ENCODE measurements at regions not wholly inside any gene's neighbourhood (a gene's known extent, or its start where the extent isn't known, plus 50 kb on each side); places are given as distances from the start of the nearest gene placed in this dataset.

DNA sequence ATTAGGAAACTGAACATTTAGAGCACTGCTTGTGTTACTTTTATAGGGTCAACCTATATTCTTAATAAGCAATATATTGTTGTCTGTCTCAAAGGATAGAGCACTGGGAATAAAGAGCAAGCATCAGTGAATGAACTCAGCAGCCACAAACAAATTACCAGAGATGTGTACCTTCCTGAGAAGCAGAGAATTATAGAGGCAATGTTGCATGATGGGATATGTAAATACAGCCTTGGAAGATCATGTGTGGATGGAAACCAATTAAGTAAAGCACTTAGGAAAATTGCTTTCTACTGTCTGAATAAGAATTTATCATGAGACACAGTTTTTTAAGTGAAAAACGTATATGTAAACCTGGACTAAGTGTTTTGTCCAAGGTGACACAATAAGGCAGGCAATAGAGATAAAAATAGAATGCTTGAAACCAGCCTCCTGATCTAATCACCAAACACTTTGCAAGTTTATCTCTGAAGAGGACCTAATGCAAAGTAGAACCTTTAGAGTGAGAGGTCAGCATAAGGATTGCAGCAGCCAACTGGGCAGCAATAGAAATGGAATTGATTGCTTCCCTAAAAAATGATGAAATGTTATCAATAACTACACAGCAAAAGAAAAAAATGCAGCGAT is 848.0 kb downstream of the TUSC7 start:
- H3K4me1 ChIP-seq (ENCODE audit: control insufficient read depth in 1 of 2, insufficient read depth in 2 of 2, low read depth in 1 of 2, low read length in 1 of 2) = no peaks in the 10 kb centered on the region; a peak in 1 of 4 replicates
- no peaks in the 10 kb centered on the region for H3K36me3 ChIP-seq (replicated peaks in 1 of 2; ENCODE audit: control insufficient read depth in 1 of 2, insufficient read depth in 2 of 2, low read length in 1 of 2)
- H3K79me2 ChIP-seq (ENCODE audit: insufficient read depth) = no peaks in the 10 kb centered on the region
- H3K4me2 ChIP-seq = no peak overlapping the region
- 71% methylated on average over 2 of the region's 2 CpGs for WGBS (ENCODE audit: low lambda C conversion rate)
- CTCF ChIA-PET = interaction anchor here (1.7 kb wide), 1 partner anchor 539 kb away, joined by 3 read pairs; no protein-coding TSS in a partner anchor
- no peak overlapping the region; a peak in 1 of 4 replicates for H3K27ac ChIP-seq (ENCODE audit: low read depth in 2 of 2, low read length in 1 of 2)
- no peaks in the 10 kb centered on the region for H3K9me3 ChIP-seq
- no peaks in the 10 kb centered on the region for H3F3A ChIP-seq (replicated peaks; ENCODE audit: insufficient read depth)
- no peak for DNase-seq
- no peaks in the 10 kb centered on the region for H3K9me2 ChIP-seq
- no peak overlapping the region for H2AFZ ChIP-seq (ENCODE audit: low read depth)
- no peak overlapping the region for H3K9ac ChIP-seq
- TF ChIP-seq RXRA (IDR thresholded peaks at IDR 0.05; ENCODE audit: borderline replicate concordance, low read depth) (no peak), YY1 (IDR thresholded peaks at IDR 0.05; ENCODE audit: low read depth) (no peak), GABPA (IDR thresholded peaks at IDR 0.05; ENCODE audit: low read depth) (no peak), TCF12 (IDR thresholded peaks at IDR 0.05) (no peak), RFX5 (IDR thresholded peaks at IDR 0.05; ENCODE audit: low read length) (no peak), FOXJ3 (CRISPR knock-in tag; IDR thresholded peaks at IDR 0.05) (no peak), FOXM1 (IDR thresholded peaks at IDR 0.05; ENCODE audit: low read depth) (no peak), GATA2 (CRISPR knock-in tag; IDR thresholded peaks at IDR 0.05) (no peak), JUND (IDR thresholded peaks at IDR 0.05) (no peak), ELF1 (IDR thresholded peaks at IDR 0.05) (no peak), RCOR1 (IDR thresholded peaks at IDR 0.05; ENCODE audit: low read length) (no peak), EP300 (IDR thresholded peaks at IDR 0.05; ENCODE audit: borderline replicate concordance in 1 of 2, low read depth in 1 of 2, low read length in 1 of 2) (no peak)
- no peak overlapping the region for H3K4me3 ChIP-seq (ENCODE audit: low read depth in 2 of 2, low read length in 1 of 2)
- POLR2A ChIA-PET = no interaction called here
- no peaks in the 10 kb centered on the region for H3K27me3 ChIP-seq (ENCODE audit: insufficient read depth)
- no peaks in the 10 kb centered on the region for H4K20me1 ChIP-seq (ENCODE audit: insufficient read depth)

DNA sequence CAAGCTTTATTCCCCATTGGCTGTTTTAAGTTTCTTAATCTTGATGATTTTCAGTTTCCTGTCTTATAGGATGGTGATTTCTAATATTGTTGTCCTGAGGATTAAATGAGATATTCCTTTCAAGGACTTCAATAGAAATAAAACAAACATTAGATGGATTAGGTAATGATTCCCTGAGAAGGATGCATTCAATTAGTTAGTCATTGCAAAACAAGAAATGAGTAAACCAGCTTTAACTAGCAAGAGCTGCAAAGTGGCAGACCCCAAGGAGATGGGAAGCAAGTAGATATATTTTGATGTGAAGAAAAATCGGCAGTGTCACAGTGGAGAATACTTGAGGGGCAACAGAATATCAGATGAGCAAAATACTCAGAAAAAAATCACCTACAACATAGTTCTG is 849.1 kb downstream of the TUSC7 start:
- no peaks in the 10 kb centered on the region for H3K9me2 ChIP-seq
- POLR2A ChIA-PET = no interaction called here
- CTCF ChIA-PET = interaction anchor here (1.7 kb wide), 1 partner anchor 540 kb away, joined by 3 read pairs; no protein-coding TSS in a partner anchor
- no peak overlapping the region for H3K9ac ChIP-seq
- no peak overlapping the region for H3K4me2 ChIP-seq
- TF ChIP-seq TEAD4 (IDR thresholded peaks at IDR 0.05; ENCODE audit: borderline replicate concordance, insufficient read depth) (no peak), RAD21 (IDR thresholded peaks at IDR 0.05; ENCODE audit: low read length) (no peak), FOSL2 (IDR thresholded peaks at IDR 0.05; ENCODE audit: borderline replicate concordance, low read depth) (no peak), TCF12 (IDR thresholded peaks at IDR 0.05) (no peak), EZH2phosphoT487 (IDR thresholded peaks at IDR 0.05; ENCODE audit: borderline replicate concordance, low read depth) (no peak)
- TF ChIP-seq, protein P1, sequence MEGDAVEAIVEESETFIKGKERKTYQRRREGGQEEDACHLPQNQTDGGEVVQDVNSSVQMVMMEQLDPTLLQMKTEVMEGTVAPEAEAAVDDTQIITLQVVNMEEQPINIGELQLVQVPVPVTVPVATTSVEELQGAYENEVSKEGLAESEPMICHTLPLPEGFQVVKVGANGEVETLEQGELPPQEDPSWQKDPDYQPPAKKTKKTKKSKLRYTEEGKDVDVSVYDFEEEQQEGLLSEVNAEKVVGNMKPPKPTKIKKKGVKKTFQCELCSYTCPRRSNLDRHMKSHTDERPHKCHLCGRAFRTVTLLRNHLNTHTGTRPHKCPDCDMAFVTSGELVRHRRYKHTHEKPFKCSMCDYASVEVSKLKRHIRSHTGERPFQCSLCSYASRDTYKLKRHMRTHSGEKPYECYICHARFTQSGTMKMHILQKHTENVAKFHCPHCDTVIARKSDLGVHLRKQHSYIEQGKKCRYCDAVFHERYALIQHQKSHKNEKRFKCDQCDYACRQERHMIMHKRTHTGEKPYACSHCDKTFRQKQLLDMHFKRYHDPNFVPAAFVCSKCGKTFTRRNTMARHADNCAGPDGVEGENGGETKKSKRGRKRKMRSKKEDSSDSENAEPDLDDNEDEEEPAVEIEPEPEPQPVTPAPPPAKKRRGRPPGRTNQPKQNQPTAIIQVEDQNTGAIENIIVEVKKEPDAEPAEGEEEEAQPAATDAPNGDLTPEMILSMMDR (IDR thresholded peaks at IDR 0.05) = no peak
- TF ChIP-seq, protein P2, sequence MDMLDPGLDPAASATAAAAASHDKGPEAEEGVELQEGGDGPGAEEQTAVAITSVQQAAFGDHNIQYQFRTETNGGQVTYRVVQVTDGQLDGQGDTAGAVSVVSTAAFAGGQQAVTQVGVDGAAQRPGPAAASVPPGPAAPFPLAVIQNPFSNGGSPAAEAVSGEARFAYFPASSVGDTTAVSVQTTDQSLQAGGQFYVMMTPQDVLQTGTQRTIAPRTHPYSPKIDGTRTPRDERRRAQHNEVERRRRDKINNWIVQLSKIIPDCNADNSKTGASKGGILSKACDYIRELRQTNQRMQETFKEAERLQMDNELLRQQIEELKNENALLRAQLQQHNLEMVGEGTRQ (IDR thresholded peaks at IDR 0.05; ENCODE audit: borderline replicate concordance, low read depth, low read length) = no peak
- no peaks in the 10 kb centered on the region for H4K20me1 ChIP-seq (ENCODE audit: insufficient read depth)
- no peaks in the 10 kb centered on the region for H3F3A ChIP-seq (replicated peaks; ENCODE audit: insufficient read depth)
- no peak overlapping the region for H3K4me3 ChIP-seq (ENCODE audit: low read depth in 2 of 2, low read length in 1 of 2)
- H3K79me2 ChIP-seq (ENCODE audit: insufficient read depth) = no peaks in the 10 kb centered on the region
- H3K36me3 ChIP-seq (replicated peaks in 1 of 2; ENCODE audit: control insufficient read depth in 1 of 2, insufficient read depth in 2 of 2, low read length in 1 of 2) = no peaks in the 10 kb centered on the region
- H3K27me3 ChIP-seq (ENCODE audit: insufficient read depth) = no peaks in the 10 kb centered on the region
- H3K27ac ChIP-seq (ENCODE audit: low read depth in 2 of 2, low read length in 1 of 2) = no peak overlapping the region
- no peak overlapping the region for H2AFZ ChIP-seq (ENCODE audit: low read depth)
- H3K4me1 ChIP-seq (ENCODE audit: control insufficient read depth in 1 of 2, insufficient read depth in 2 of 2, low read depth in 1 of 2, low read length in 1 of 2) = no peaks in the 10 kb centered on the region; a peak in 1 of 4 replicates
- WGBS (ENCODE audit: low lambda C conversion rate) = 69% methylated on average over 1 of the region's 1 CpG
- no peak for DNase-seq
- no peaks in the 10 kb centered on the region for H3K9me3 ChIP-seq
